ENCODE measurements at regions not wholly inside any gene's neighbourhood (a gene's known extent, or its start where the extent isn't known, plus 50 kb on each side); places are given as distances from the start of the nearest gene placed in this dataset.

GRCh38 chr2:151118269-151118668 lies 143.4 kb downstream of the RBM43 start:
- Histone ChIP-seq H3F3A (replicated peaks; ENCODE audit: low read depth) (no peaks in the 10 kb centered on the region), H3K27ac (ENCODE audit: low read depth) (no peak overlapping the region), H3K4me3 (no peak overlapping the region), H3K4me1 (ENCODE audit: insufficient read depth) (no peaks in the 10 kb centered on the region), H3K27me3 (ENCODE audit: insufficient read depth) (no peaks in the 10 kb centered on the region), H3K36me3 (ENCODE audit: insufficient read depth) (peaks cover 9% of the 10 kb centered on the region; the same call in 1 of the 2 replicates), H3K9me2 (ENCODE audit: insufficient read depth) (peaks cover 11% of the 10 kb centered on the region; the same call in 1 of the 2 replicates), H2AFZ (no peak overlapping the region), H3K79me2 (replicated peaks; ENCODE audit: insufficient read depth) (no peaks in the 10 kb centered on the region), H4K20me1 (replicated peaks; ENCODE audit: insufficient read depth) (no peaks in the 10 kb centered on the region), H3K4me2 (no peak overlapping the region)
- Mint-ChIP-seq H3K36me3 (ENCODE audit: low read depth) (peaks cover 31% of the 10 kb centered on the region), H3K9me3 (peaks cover 30% of the 10 kb centered on the region), H3K27me3 (ENCODE audit: insufficient read depth, low read depth, poor library complexity) (peaks cover 3% of the 10 kb centered on the region), H3K4me1 (peaks cover 5% of the 10 kb centered on the region; the same call in 2 of the 3 replicates), H3K4me3 (no peak overlapping the region), H3K27ac (no peak overlapping the region)
- DNase-seq (ENCODE audit: low spot score) (no peak), ATAC-seq (no peak)
- TF ChIP-seq STAT1 (IDR thresholded peaks at IDR 0.05; ENCODE audit: unreplicated experiment) (no peak), NANOG (IDR thresholded peaks at IDR 0.05; ENCODE audit: borderline replicate concordance) (no peak), ZNF462 (CRISPR knock-in tag; IDR thresholded peaks at IDR 0.05) (no peak), REST (IDR thresholded peaks at IDR 0.05; ENCODE audit: unreplicated experiment) (no peak), JUNB (IDR thresholded peaks at IDR 0.05; ENCODE audit: unreplicated experiment) (no peak), CREB1 (CRISPR knock-in tag; IDR thresholded peaks at IDR 0.05; ENCODE audit: low read depth) (no peak), CTCF (conservative IDR thresholded peaks at IDR 0.05; ENCODE audit: low read depth in 2 of 2) (no peak), POLR2AphosphoS5 (IDR thresholded peaks at IDR 0.05; ENCODE audit: low read depth) (no peak), ZNF331 (CRISPR knock-in tag; IDR thresholded peaks at IDR 0.05; ENCODE audit: low read depth) (no peak), ETS1 (IDR thresholded peaks at IDR 0.05) (no peak), EZH2 (IDR thresholded peaks at IDR 0.05; ENCODE audit: low read depth, unreplicated experiment) (no peak), EZH2phosphoT487 (IDR thresholded peaks at IDR 0.05; ENCODE audit: unreplicated experiment) (no peak), ZNF114 (CRISPR knock-in tag; IDR thresholded peaks at IDR 0.05) (no peak)

Data from GM23338 (cell line).